Smooth muscle cell (in vitro differentiated cells): ENCODE measurements at regions not wholly inside any gene's neighbourhood (a gene's known extent, or its start where the extent isn't known, plus 50 kb on each side); places are given as distances from the start of the nearest gene placed in this dataset.

Experiments used
- DNase-seq: peaks from one replicate; lab custom pipeline; 2025; ENCODE audit not compliant: unreplicated experiment; lab: John Stamatoyannopoulos, UW
- H2AFZ ChIP-seq: fragments of 200-600 bp; sonication (generic); 2 replicates; pipeline ENCODE4 v1.6.0; 2016; ENCODE audit warnings: antibody characterized with exemption, low read depth, mild to moderate bottlenecking
- H3F3A ChIP-seq: fragments of 200-600 bp; sonication (generic); 2 replicates; pipeline ENCODE4 v1.6.0; 2017; ENCODE audit warnings: antibody characterized with exemption, low read depth
- H3K27ac ChIP-seq: fragments of 200-600 bp; sonication (generic); 2 replicates; pipeline ENCODE4 v1.5.1; 2016; ENCODE audit warnings: low read depth, mild to moderate bottlenecking
- H3K27me3 ChIP-seq: fragments of 200-600 bp; sonication (generic); 2 replicates; pipeline ENCODE4 v1.6.1; 2016; ENCODE audit warnings: low read depth, mild to moderate bottlenecking
- H3K36me3 ChIP-seq: fragments of 200-600 bp; sonication (generic); 2 replicates; pipeline ENCODE4 v1.5.1; 2016; ENCODE audit warnings: low read depth
- H3K4me1 ChIP-seq: fragments of 200-600 bp; sonication (generic); 2 replicates; pipeline ENCODE4 v1.5.1; 2016; ENCODE audit warnings: low read depth
- H3K4me2 ChIP-seq: fragments of 200-600 bp; sonication (generic); 2 replicates; pipeline ENCODE4 v1.6.0; 2016; ENCODE audit warnings: mild to moderate bottlenecking
- H3K4me3 ChIP-seq: fragments of 200-600 bp; sonication (generic); 2 replicates; pipeline ENCODE4 v1.5.1; 2016; ENCODE audit warnings: mild to moderate bottlenecking
- H3K79me2 ChIP-seq: fragments of 200-600 bp; sonication (generic); 2 replicates; pipeline ENCODE4 v1.6.0; 2016; ENCODE audit warnings: low read depth, mild to moderate bottlenecking
- H3K9ac ChIP-seq: fragments of 200-600 bp; sonication (generic); 2 replicates; pipeline ENCODE4 v1.6.0; 2016; ENCODE audit warnings: low read depth
- H3K9me3 ChIP-seq: fragments of 200-600 bp; sonication (generic); replicated peaks from 2 replicates; pipeline ENCODE4 v1.5.1; 2016; ENCODE audit warnings: low read depth
- H4K20me1 ChIP-seq: fragments of 200-600 bp; sonication (generic); 2 replicates; pipeline ENCODE4 v1.6.0; 2016; ENCODE audit warnings: low read depth
- CTCF ChIP-seq: fragments of 200-600 bp; sonication (generic); IDR thresholded peaks from 2 replicates; pipeline ENCODE4 v1.5.1; 2017; ENCODE audit warnings: borderline replicate concordance, mild to moderate bottlenecking, antibody characterized with exemption; ENCODE audit not compliant: insufficient read depth, poor library complexity, severe bottlenecking
- WGBS: methylation state at CpG from one replicate; pipeline ENCODE4 v1.1.7; 2016; ENCODE audit warnings: low lambda C conversion rate; 5-methylcytosine and 5-hydroxymethylcytosine counted together

- H3K79me2 ChIP-seq: no peaks in the 10 kb centered on the region
- H3K36me3 ChIP-seq: no peaks in the 10 kb centered on the region
- no peak overlapping the region for H3K4me2 ChIP-seq
- no peaks in the 10 kb centered on the region for H3K4me1 ChIP-seq
- H2AFZ ChIP-seq: no peak overlapping the region
- no peak overlapping the region for H3K27ac ChIP-seq
- no peak overlapping the region for H3K4me3 ChIP-seq
- no peak for DNase-seq
- H3F3A ChIP-seq: no peaks in the 10 kb centered on the region
- H3K27me3 ChIP-seq: no peaks in the 10 kb centered on the region
- WGBS: 80% methylated on average over 1 of the region's 1 CpG
- no peaks in the 10 kb centered on the region for H4K20me1 ChIP-seq
- H3K9ac ChIP-seq: no peak overlapping the region
- H3K9me3 ChIP-seq: no peaks in the 10 kb centered on the region
- TF ChIP-seq CTCF: no peak
Observed at GRCh38 chr4:79666112-79666511, 258.1 kb upstream of the GK2 start.

- H3K36me3 ChIP-seq: no peaks in the 10 kb centered on the region
- no peaks in the 10 kb centered on the region for H3K79me2 ChIP-seq
- DNase-seq: no peak
- no peaks in the 10 kb centered on the region for H4K20me1 ChIP-seq
- no peaks in the 10 kb centered on the region for H3K4me1 ChIP-seq
- H3K4me2 ChIP-seq: no peak overlapping the region
- WGBS: 78% methylated on average over 4 of the region's 4 CpGs
- peak overlapping the region; percentile 54 for H2AFZ ChIP-seq
- no peaks in the 10 kb centered on the region for H3K9me3 ChIP-seq
- no peaks in the 10 kb centered on the region for H3K27me3 ChIP-seq
- no peak overlapping the region for H3K4me3 ChIP-seq
- no peaks in the 10 kb centered on the region for H3F3A ChIP-seq
- TF ChIP-seq CTCF: no peak
- H3K9ac ChIP-seq: no peak overlapping the region
- H3K27ac ChIP-seq: no peak overlapping the region
Observed at GRCh38 chr4:79663865-79664264, 255.8 kb upstream of the GK2 start.

GRCh38 chr4:79663141-79663540 is 255.1 kb upstream of the GK2 start:
- no peak for DNase-seq
- H3K9me3 ChIP-seq: no peaks in the 10 kb centered on the region
- no peaks in the 10 kb centered on the region for H3K79me2 ChIP-seq
- no peaks in the 10 kb centered on the region for H3F3A ChIP-seq
- no peaks in the 10 kb centered on the region for H3K27me3 ChIP-seq
- no peak overlapping the region for H3K4me2 ChIP-seq
- WGBS: 85% methylated on average over 1 of the region's 1 CpG
- no peak for TF ChIP-seq CTCF
- no peak overlapping the region for H2AFZ ChIP-seq
- H3K27ac ChIP-seq: no peak overlapping the region
- H3K9ac ChIP-seq: no peak overlapping the region
- H3K4me1 ChIP-seq: no peaks in the 10 kb centered on the region
- H3K36me3 ChIP-seq: no peaks in the 10 kb centered on the region
- no peaks in the 10 kb centered on the region for H4K20me1 ChIP-seq
- H3K4me3 ChIP-seq: no peak overlapping the region

GRCh38 chr4:79662651-79663050 is 254.6 kb upstream of the GK2 start:
- Histone ChIP-seq H3K27me3 (no peaks in the 10 kb centered on the region), H3K9ac (no peak overlapping the region), H4K20me1 (no peaks in the 10 kb centered on the region), H3K4me1 (no peaks in the 10 kb centered on the region), H3K4me2 (no peak overlapping the region), H3K9me3 (no peaks in the 10 kb centered on the region), H3K36me3 (no peaks in the 10 kb centered on the region), H3K4me3 (no peak overlapping the region), H3K79me2 (no peaks in the 10 kb centered on the region), H3K27ac (no peak overlapping the region), H2AFZ (no peak overlapping the region), H3F3A (no peaks in the 10 kb centered on the region)
- no peak for DNase-seq
- no peak for TF ChIP-seq CTCF
- WGBS: 77% methylated on average over 3 of the region's 3 CpGs
